ENCODE measurements at regions not wholly inside any gene's neighbourhood (a gene's known extent, or its start where the extent isn't known, plus 50 kb on each side); places are given as distances from the start of the nearest gene placed in this dataset.

DNA sequence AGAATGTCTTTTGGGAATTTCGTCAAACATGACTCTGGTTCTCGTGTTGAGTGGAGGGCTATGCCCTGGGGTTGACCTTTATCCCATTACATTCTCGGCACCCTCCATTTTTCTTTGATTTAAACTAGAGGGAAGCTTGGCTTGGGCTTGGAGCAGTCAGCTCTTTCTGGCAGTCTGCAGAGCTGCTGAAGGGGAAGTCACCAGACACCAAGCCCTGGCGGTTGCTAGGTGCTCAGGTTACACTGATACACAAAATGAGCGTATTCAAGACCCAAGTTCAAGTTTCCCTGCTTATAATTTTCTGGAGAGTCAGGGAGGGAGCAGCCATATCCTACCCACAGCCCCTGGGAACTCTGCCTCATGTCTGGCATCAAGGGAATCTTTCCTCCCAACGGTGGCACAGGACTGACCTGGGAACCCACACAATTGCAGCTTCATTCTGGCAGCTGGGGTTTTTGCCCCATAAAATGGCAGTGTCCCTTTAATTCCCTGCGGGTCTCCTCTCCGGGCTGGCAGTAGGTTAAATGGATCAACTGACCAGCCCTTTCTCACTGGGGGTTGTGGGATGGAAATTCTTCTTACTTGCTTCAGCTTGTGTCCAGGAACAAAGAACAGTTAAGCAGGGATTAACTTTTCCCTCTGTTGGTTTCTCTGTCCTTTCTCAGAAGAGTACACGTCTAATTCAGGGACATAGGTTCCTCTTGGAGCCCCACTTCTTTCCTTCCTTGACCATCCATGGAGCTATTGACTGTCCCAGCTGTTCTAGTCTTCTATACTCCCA lies 110.0 kb upstream of the DLG1 start:
- TF ChIP-seq, protein P1, sequence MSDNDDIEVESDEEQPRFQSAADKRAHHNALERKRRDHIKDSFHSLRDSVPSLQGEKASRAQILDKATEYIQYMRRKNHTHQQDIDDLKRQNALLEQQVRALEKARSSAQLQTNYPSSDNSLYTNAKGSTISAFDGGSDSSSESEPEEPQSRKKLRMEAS (IDR thresholded peaks at IDR 0.05; ENCODE audit: insufficient read depth, insufficient read length), result no peak
- TF ChIP-seq MYC (IDR thresholded peaks at IDR 0.05; ENCODE audit: low read depth, low read length) (no peak), GATA2 (IDR thresholded peaks at IDR 0.05; ENCODE audit: insufficient read depth, insufficient read length, low read depth, low read length) (no peak), POLR2AphosphoS5 (IDR thresholded peaks at IDR 0.05; ENCODE audit: insufficient read depth, low read depth, low read length) (no peak), FOS (IDR thresholded peaks at IDR 0.05; ENCODE audit: borderline replicate concordance, insufficient read depth, low read length) (no peak), POLR2A (IDR thresholded peaks at IDR 0.05; ENCODE audit: low read depth, low read length) (no peak), JUN (IDR thresholded peaks at IDR 0.05; ENCODE audit: borderline replicate concordance, insufficient read depth, insufficient read length, low read depth) (no peak), EZH2 (IDR thresholded peaks at IDR 0.05; ENCODE audit: borderline replicate concordance, low read depth, low read length, severe bottlenecking) (no peak)
- TF ChIP-seq, protein P2, sequence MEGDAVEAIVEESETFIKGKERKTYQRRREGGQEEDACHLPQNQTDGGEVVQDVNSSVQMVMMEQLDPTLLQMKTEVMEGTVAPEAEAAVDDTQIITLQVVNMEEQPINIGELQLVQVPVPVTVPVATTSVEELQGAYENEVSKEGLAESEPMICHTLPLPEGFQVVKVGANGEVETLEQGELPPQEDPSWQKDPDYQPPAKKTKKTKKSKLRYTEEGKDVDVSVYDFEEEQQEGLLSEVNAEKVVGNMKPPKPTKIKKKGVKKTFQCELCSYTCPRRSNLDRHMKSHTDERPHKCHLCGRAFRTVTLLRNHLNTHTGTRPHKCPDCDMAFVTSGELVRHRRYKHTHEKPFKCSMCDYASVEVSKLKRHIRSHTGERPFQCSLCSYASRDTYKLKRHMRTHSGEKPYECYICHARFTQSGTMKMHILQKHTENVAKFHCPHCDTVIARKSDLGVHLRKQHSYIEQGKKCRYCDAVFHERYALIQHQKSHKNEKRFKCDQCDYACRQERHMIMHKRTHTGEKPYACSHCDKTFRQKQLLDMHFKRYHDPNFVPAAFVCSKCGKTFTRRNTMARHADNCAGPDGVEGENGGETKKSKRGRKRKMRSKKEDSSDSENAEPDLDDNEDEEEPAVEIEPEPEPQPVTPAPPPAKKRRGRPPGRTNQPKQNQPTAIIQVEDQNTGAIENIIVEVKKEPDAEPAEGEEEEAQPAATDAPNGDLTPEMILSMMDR (IDR thresholded peaks at IDR 0.05; ENCODE audit: extremely low read depth in 1 of 2, insufficient read depth in 1 of 2, low read depth in 1 of 2, low read length in 2 of 2), result no peak

More for the DNA sequence above, 110.0 kb upstream of the DLG1 start:
- no peak overlapping the region for H3K4me2 ChIP-seq (ENCODE audit: insufficient read depth, low read length)
- no peaks in the 10 kb centered on the region for H3K27me3 ChIP-seq (ENCODE audit: control insufficient read depth in 2 of 2, insufficient read depth in 2 of 2, low read length in 2 of 2)
- no peaks in the 10 kb centered on the region for H4K20me1 ChIP-seq (replicated peaks; ENCODE audit: control insufficient read depth, extremely low read depth, insufficient read depth, low read length)
- BruUV-seq (replicated peaks), result no TSS peak
- no peak overlapping the region for H2AFZ ChIP-seq (ENCODE audit: low read depth, low read length)
- no peaks in the 10 kb centered on the region for H3K79me2 ChIP-seq (ENCODE audit: control insufficient read depth, insufficient read depth, low read length)
- H3K9me1 ChIP-seq (replicated peaks; ENCODE audit: control insufficient read depth, extremely low read depth, insufficient read depth, low read length), result no peaks in the 10 kb centered on the region
- H3K4me3 ChIP-seq (replicated peaks in 1 of 3; ENCODE audit: insufficient read depth in 1 of 3, low read depth in 1 of 3, low read length in 3 of 3), result no peak overlapping the region
- dilution Hi-C loops (cut with MboI; ENCODE audit: extremely low pct_ligation_motif_present, low sequenced_read_pairs) (no loop called here), intact Hi-C loops (cut with micrococcal nuclease) (no loop called here)
- no peak for DNase-seq (ENCODE audit: low read depth, low spot score)
- ChIA-PET POLR2A (no interaction called here), CTCF (interaction anchor here (0.9 to 1.4 kb wide), 4 partner anchors 33 to 99 kb away, joined by 3 to 5 read pairs (median 3); no protein-coding TSS in a partner anchor)
- H3K4me1 ChIP-seq (ENCODE audit: control insufficient read depth, extremely low read depth, insufficient read depth, low read length), result peaks cover 4% of the 10 kb centered on the region
- no peak for FAIRE-seq
- H3K9me3 ChIP-seq (replicated peaks; ENCODE audit: control insufficient read depth, insufficient read depth, low read length), result no peaks in the 10 kb centered on the region
- H3K36me3 ChIP-seq (ENCODE audit: control insufficient read depth in 2 of 2, extremely low read depth in 1 of 2, insufficient read depth in 2 of 2, low read length in 2 of 2), result no peaks in the 10 kb centered on the region
- H3K9ac ChIP-seq (replicated peaks; ENCODE audit: extremely low read depth, insufficient read depth, low read length), result no peak overlapping the region
- no peak overlapping the region for H3K27ac ChIP-seq (ENCODE audit: insufficient read depth, low read depth, low read length)

Measured in endothelial cell of umbilical vein (primary cell).